ENCODE measurements at regions not wholly inside any gene's neighbourhood (a gene's known extent, or its start where the extent isn't known, plus 50 kb on each side); places are given as distances from the start of the nearest gene placed in this dataset.

DNA sequence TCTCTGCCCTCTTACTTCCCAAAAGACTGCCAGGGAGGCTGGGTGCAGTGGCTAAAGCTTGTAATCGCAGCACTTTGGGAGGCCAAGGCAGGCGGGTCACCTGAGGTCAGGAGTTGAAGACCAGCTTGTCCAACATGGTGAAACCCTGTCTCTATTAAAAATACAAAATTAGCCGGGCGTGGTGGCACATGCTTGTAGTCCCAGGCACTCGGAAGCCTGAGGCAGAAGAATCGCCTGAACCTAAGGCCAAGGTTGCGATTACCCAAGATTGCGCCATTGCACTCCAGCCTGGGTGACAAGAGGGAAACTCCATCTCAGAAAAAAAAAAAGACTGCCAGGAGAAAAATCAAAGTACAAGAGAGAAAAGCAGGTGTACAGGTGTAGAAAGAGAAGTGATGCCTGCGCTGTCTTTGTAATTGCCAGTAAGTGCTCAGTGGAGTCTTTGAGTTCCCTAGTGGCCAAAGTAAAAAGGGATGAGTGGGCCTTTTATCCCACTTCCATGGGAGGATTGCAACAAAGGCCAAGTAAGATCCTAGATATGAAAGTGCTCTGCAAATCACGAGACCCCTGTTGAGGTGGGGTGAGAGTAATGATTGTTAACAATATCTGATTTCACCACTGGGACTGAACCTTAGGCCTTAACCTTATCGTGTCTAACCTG, 94.7 kb upstream of the WNT4 start:
- TF ChIP-seq, protein P1, sequence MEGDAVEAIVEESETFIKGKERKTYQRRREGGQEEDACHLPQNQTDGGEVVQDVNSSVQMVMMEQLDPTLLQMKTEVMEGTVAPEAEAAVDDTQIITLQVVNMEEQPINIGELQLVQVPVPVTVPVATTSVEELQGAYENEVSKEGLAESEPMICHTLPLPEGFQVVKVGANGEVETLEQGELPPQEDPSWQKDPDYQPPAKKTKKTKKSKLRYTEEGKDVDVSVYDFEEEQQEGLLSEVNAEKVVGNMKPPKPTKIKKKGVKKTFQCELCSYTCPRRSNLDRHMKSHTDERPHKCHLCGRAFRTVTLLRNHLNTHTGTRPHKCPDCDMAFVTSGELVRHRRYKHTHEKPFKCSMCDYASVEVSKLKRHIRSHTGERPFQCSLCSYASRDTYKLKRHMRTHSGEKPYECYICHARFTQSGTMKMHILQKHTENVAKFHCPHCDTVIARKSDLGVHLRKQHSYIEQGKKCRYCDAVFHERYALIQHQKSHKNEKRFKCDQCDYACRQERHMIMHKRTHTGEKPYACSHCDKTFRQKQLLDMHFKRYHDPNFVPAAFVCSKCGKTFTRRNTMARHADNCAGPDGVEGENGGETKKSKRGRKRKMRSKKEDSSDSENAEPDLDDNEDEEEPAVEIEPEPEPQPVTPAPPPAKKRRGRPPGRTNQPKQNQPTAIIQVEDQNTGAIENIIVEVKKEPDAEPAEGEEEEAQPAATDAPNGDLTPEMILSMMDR (IDR thresholded peaks at IDR 0.05; ENCODE audit: extremely low read depth in 1 of 2, insufficient read depth in 1 of 2, low read depth in 1 of 2, low read length in 2 of 2): no peak
- no peak for TF ChIP-seq POLR2AphosphoS5 (IDR thresholded peaks at IDR 0.05; ENCODE audit: insufficient read depth, low read depth, low read length)
- no peak for TF ChIP-seq POLR2A (IDR thresholded peaks at IDR 0.05; ENCODE audit: low read depth, low read length)
- no peak for TF ChIP-seq JUN (IDR thresholded peaks at IDR 0.05; ENCODE audit: borderline replicate concordance, insufficient read depth, insufficient read length, low read depth)

Data from endothelial cell of umbilical vein (primary cell).